Activated CD4-positive, alpha-beta T cell treated with anti-CD3 and anti-CD28 coated beads, Interleukin-2, amount 10 ng/mL, durations not matched to agents 7 days and 5 days (primary cell): ENCODE measurements at regions not wholly inside any gene's neighbourhood (a gene's known extent, or its start where the extent isn't known, plus 50 kb on each side); places are given as distances from the start of the nearest gene placed in this dataset.
"Not testable (repeated sequence)": the region's sequence is repeated elsewhere in the genome, so short reads cannot be mapped to it uniquely, and the experiment has no call there.

ENCODE experiments used
- CTCF ChIA-PET: fragments of 350-600 bp; sonication (Branson Sonifier 250); formaldehyde crosslinking; loops from one replicate; lab custom pipeline; 2021; ENCODE audit warnings: antibody characterized with exemption; lab: Charles Lee
- POLR2A ChIA-PET: fragments of 350-600 bp; sonication (Branson Sonifier 250); formaldehyde crosslinking; loops from one replicate; lab custom pipeline; 2021; ENCODE audit warnings: antibody characterized with exemption; lab: Charles Lee
- DNase-seq: peaks from one replicate; pipeline ENCODE4 v3.0.0-alpha.2; 2020
- H3K27ac Mint-ChIP-seq: one replicate; pipeline ENCODE4 v1.8.0; 2021; ENCODE audit warnings: mild to moderate bottlenecking, moderate library complexity, mixed read lengths
- H3K27me3 Mint-ChIP-seq: one replicate; pipeline ENCODE4 v1.8.0; 2021; ENCODE audit warnings: mixed read lengths
- H3K36me3 Mint-ChIP-seq: one replicate; pipeline ENCODE4 v1.8.0; 2021; ENCODE audit warnings: low read depth, mixed read lengths
- H3K4me1 Mint-ChIP-seq: one replicate; pipeline ENCODE4 v1.8.0; 2021; ENCODE audit warnings: mixed read lengths
- H3K4me3 Mint-ChIP-seq: one replicate; pipeline ENCODE4 v1.8.0; 2021; ENCODE audit warnings: mild to moderate bottlenecking, moderate library complexity, mixed read lengths
- H3K9me3 Mint-ChIP-seq: one replicate; pipeline ENCODE4 v1.8.0; 2021; ENCODE audit warnings: mixed read lengths

- no peak overlapping the region for H3K4me3 Mint-ChIP-seq
Observed at GRCh38 chr7:63087575-63088190, 911.0 kb upstream of the ZNF722 start.

GRCh38 chr7:63092951-63093350 lies 905.7 kb upstream of the ZNF722 start:
- POLR2A ChIA-PET, result no interaction called here
- Mint-ChIP-seq H3K4me3 (no peak overlapping the region), H3K27me3 (no peaks in the 10 kb centered on the region), H3K4me1 (no peaks in the 10 kb centered on the region), H3K27ac (no peak overlapping the region), H3K36me3 (no peaks in the 10 kb centered on the region), H3K9me3 (peaks cover 28% of the 10 kb centered on the region)
- CTCF ChIA-PET, result no interaction called here
- no peak for DNase-seq

More at GRCh38 chr7:63087575-63088190, 911.0 kb upstream of the ZNF722 start:
- ChIA-PET CTCF (no interaction called here), POLR2A (no interaction called here)
- DNase-seq, result no peak
- Mint-ChIP-seq H3K27ac (no peak overlapping the region), H3K4me1 (no peaks in the 10 kb centered on the region), H3K9me3 (peaks cover 52% of the 10 kb centered on the region), H3K27me3 (no peaks in the 10 kb centered on the region), H3K36me3 (peaks cover 2% of the 10 kb centered on the region)

- Mint-ChIP-seq H3K9me3 (peaks cover 22% of the 10 kb centered on the region), H3K4me3 (no peak overlapping the region), H3K27ac (no peak overlapping the region), H3K36me3 (no peaks in the 10 kb centered on the region), H3K4me1 (no peaks in the 10 kb centered on the region), H3K27me3 (no peaks in the 10 kb centered on the region)
- POLR2A ChIA-PET, result no interaction called here
- CTCF ChIA-PET, result no interaction called here
- DNase-seq, result no peak
Observed at GRCh38 chr7:63093481-63093880, 905.2 kb upstream of the ZNF722 start.

- DNase-seq, result no peak
- CTCF ChIA-PET, result no interaction called here
- no peak overlapping the region for H3K4me3 Mint-ChIP-seq
- H3K36me3 Mint-ChIP-seq, result no peaks in the 10 kb centered on the region
- H3K27me3 Mint-ChIP-seq, result no peaks in the 10 kb centered on the region
- POLR2A ChIA-PET, result no interaction called here
- H3K4me1 Mint-ChIP-seq, result no peaks in the 10 kb centered on the region
- no peak overlapping the region for H3K27ac Mint-ChIP-seq
- H3K9me3 Mint-ChIP-seq, result peaks cover 14% of the 10 kb centered on the region
Observed at GRCh38 chr7:63096141-63096540, 902.5 kb upstream of the ZNF722 start.

- Mint-ChIP-seq H3K9me3 (peaks cover 41% of the 10 kb centered on the region), H3K4me3 (no peak overlapping the region), H3K27ac (no peak overlapping the region), H3K36me3 (no peaks in the 10 kb centered on the region), H3K4me1 (no peaks in the 10 kb centered on the region), H3K27me3 (no peaks in the 10 kb centered on the region)
- POLR2A ChIA-PET, result no interaction called here
- no peak for DNase-seq
- CTCF ChIA-PET, result no interaction called here
Observed at GRCh38 chr7:63104666-63105065, 894.0 kb upstream of the ZNF722 start.

GRCh38 chr7:63105978-63106377 lies 892.7 kb upstream of the ZNF722 start:
- H3K4me1 Mint-ChIP-seq, result no peaks in the 10 kb centered on the region

GRCh38 chr7:63106506-63107388 lies 891.9 kb upstream of the ZNF722 start:
- Mint-ChIP-seq H3K4me1 (no peaks in the 10 kb centered on the region), H3K9me3 (peaks cover 34% of the 10 kb centered on the region), H3K27me3 (no peaks in the 10 kb centered on the region), H3K4me3 (no peak overlapping the region), H3K27ac (no peak overlapping the region), H3K36me3 (no peaks in the 10 kb centered on the region)
- ChIA-PET CTCF (no interaction called here), POLR2A (no interaction called here)
- no peak for DNase-seq

More at GRCh38 chr7:63105978-63106377, 892.7 kb upstream of the ZNF722 start:
- DNase-seq, result no peak
- Mint-ChIP-seq H3K9me3 (peaks cover 35% of the 10 kb centered on the region), H3K27ac (no peak overlapping the region), H3K36me3 (no peaks in the 10 kb centered on the region), H3K27me3 (no peaks in the 10 kb centered on the region), H3K4me3 (no peak overlapping the region)
- ChIA-PET POLR2A (no interaction called here), CTCF (no interaction called here)

GRCh38 chr7:63111511-63111910 lies 887.1 kb upstream of the ZNF722 start:
- H3K27me3 Mint-ChIP-seq, POLR2A ChIA-PET, H3K36me3 Mint-ChIP-seq, CTCF ChIA-PET, DNase-seq, H3K27ac Mint-ChIP-seq, H3K4me3 Mint-ChIP-seq, H3K4me1 Mint-ChIP-seq: not testable (repeated sequence)
- H3K9me3 Mint-ChIP-seq, result peaks cover 19% of the 10 kb centered on the region

- H3K9me3 Mint-ChIP-seq, result peaks cover 16% of the 10 kb centered on the region
- no peak overlapping the region for H3K27ac Mint-ChIP-seq
- DNase-seq, result no peak
- POLR2A ChIA-PET, result no interaction called here
- no peaks in the 10 kb centered on the region for H3K36me3 Mint-ChIP-seq
- no peaks in the 10 kb centered on the region for H3K27me3 Mint-ChIP-seq
- H3K4me3 Mint-ChIP-seq, result no peak overlapping the region
- CTCF ChIA-PET, result no interaction called here
- H3K4me1 Mint-ChIP-seq, result no peaks in the 10 kb centered on the region
Observed at GRCh38 chr7:63112764-63113712, 885.6 kb upstream of the ZNF722 start.

GRCh38 chr7:63113713-63114285 lies 884.9 kb upstream of the ZNF722 start:
- no peak overlapping the region for H3K27ac Mint-ChIP-seq
- H3K4me1 Mint-ChIP-seq, result no peaks in the 10 kb centered on the region
- POLR2A ChIA-PET, result no interaction called here
- H3K9me3 Mint-ChIP-seq, result peaks cover 14% of the 10 kb centered on the region
- H3K27me3 Mint-ChIP-seq, result no peaks in the 10 kb centered on the region
- no peak overlapping the region for H3K4me3 Mint-ChIP-seq
- no peaks in the 10 kb centered on the region for H3K36me3 Mint-ChIP-seq
- CTCF ChIA-PET, result no interaction called here
- DNase-seq, result no peak

- ChIA-PET CTCF (interaction anchor here (0.8 kb wide), 1 partner anchor 11 kb away, joined by 3 read pairs; no protein-coding TSS in a partner anchor), POLR2A (no interaction called here)
- H3K36me3 Mint-ChIP-seq, result no peaks in the 10 kb centered on the region
- no peak for DNase-seq
- no peaks in the 10 kb centered on the region for H3K4me1 Mint-ChIP-seq
- H3K27me3 Mint-ChIP-seq, result no peaks in the 10 kb centered on the region
- no peak overlapping the region for H3K27ac Mint-ChIP-seq
- no peak overlapping the region for H3K4me3 Mint-ChIP-seq
- peaks cover 13% of the 10 kb centered on the region for H3K9me3 Mint-ChIP-seq
Observed at GRCh38 chr7:63114371-63114985, 884.2 kb upstream of the ZNF722 start.
